H9 (cell line): ENCODE measurements at regions not wholly inside any gene's neighbourhood (a gene's known extent, or its start where the extent isn't known, plus 50 kb on each side); places are given as distances from the start of the nearest gene placed in this dataset.

ENCODE experiments used
- DNase-seq: peaks from one replicate; pipeline ENCODE4 v3.0.0-alpha.2; 2017
- H2AFZ ChIP-seq: one replicate; pipeline ENCODE4 v1.6.1; 2013; ENCODE audit warnings: mild to moderate bottlenecking, low read length, control low read depth, moderate library complexity
- H2AK5ac ChIP-seq: 2 replicates; pipeline ENCODE4 v1.6.1; 2013; ENCODE audit warnings: low read length, control low read depth, mixed read lengths; ENCODE audit not compliant: insufficient read length
- H2BK120ac ChIP-seq: one replicate; pipeline ENCODE4 v1.6.1; 2013; ENCODE audit warnings: low read depth, mild to moderate bottlenecking, low read length, control low read depth, inconsistent platforms; ENCODE audit not compliant: poor library complexity, severe bottlenecking
- H2BK12ac ChIP-seq: 2 replicates; pipeline ENCODE4 v1.6.1; 2013; ENCODE audit warnings: low read length, control low read depth, mixed read lengths, low read depth; ENCODE audit not compliant: insufficient read length
- H2BK15ac ChIP-seq: 2 replicates; pipeline ENCODE4 v1.6.1; 2013; ENCODE audit warnings: low read depth, low read length, control low read depth
- H2BK20ac ChIP-seq: one replicate; pipeline ENCODE4 v1.6.1; 2013; ENCODE audit warnings: low read depth, mild to moderate bottlenecking, low read length, control low read depth, inconsistent platforms; ENCODE audit not compliant: poor library complexity, severe bottlenecking
- H2BK5ac ChIP-seq: 2 replicates; pipeline ENCODE4 v1.6.1; 2013; ENCODE audit warnings: low read length, control low read depth, mixed read lengths; ENCODE audit not compliant: insufficient read length
- H3K14ac ChIP-seq: 2 replicates; pipeline ENCODE4 v1.6.1; 2013; ENCODE audit warnings: low read length, control low read depth; ENCODE audit not compliant: insufficient read depth
- H3K18ac ChIP-seq: 2 replicates; pipeline ENCODE4 v1.6.1; 2013; ENCODE audit warnings: low read depth, mild to moderate bottlenecking, mixed read lengths, low read length, control low read depth; ENCODE audit not compliant: insufficient read length
- H3K23ac ChIP-seq: 2 replicates; pipeline ENCODE4 v1.6.1; 2013; ENCODE audit warnings: low read length, control low read depth, mixed read lengths, low read depth; ENCODE audit not compliant: insufficient read length
- H3K23me2 ChIP-seq: 2 replicates; pipeline ENCODE4 v1.6.1; 2013; ENCODE audit warnings: low read depth, mild to moderate bottlenecking, mixed read lengths, low read length, control low read depth; ENCODE audit not compliant: insufficient read length, poor library complexity, severe bottlenecking
- H3K27ac ChIP-seq: 2 replicates; pipeline ENCODE4 v1.5.1; 2013; ENCODE audit warnings: low read length, control low read depth, mixed read lengths, low read depth; ENCODE audit not compliant: insufficient read length
- H3K27me3 ChIP-seq: 2 replicates; pipeline ENCODE4 v1.6.1; 2013; ENCODE audit warnings: low read length, control low read depth, inconsistent platforms; ENCODE audit not compliant: insufficient read depth
- H3K4ac ChIP-seq: 2 replicates; pipeline ENCODE4 v1.6.1; 2013; ENCODE audit warnings: low read depth, mild to moderate bottlenecking, control low read depth, inconsistent platforms, low read length, moderate library complexity
- H3K4me1 ChIP-seq: 2 replicates; pipeline ENCODE4 v1.6.1; 2013; ENCODE audit warnings: low read length, control low read depth, inconsistent platforms; ENCODE audit not compliant: insufficient read depth
- H3K4me2 ChIP-seq: 2 replicates; pipeline ENCODE4 v1.6.1; 2013; ENCODE audit warnings: low read length, control low read depth, mixed read lengths; ENCODE audit not compliant: insufficient read length, insufficient read depth
- H3K56ac ChIP-seq: 2 replicates; pipeline ENCODE4 v1.6.1; 2013; ENCODE audit warnings: low read depth, mild to moderate bottlenecking, mixed read lengths, low read length, control low read depth; ENCODE audit not compliant: insufficient read length
- H3K79me1 ChIP-seq: 2 replicates; pipeline ENCODE4 v1.6.1; 2013; ENCODE audit warnings: low read depth, mild to moderate bottlenecking, moderate library complexity, low read length, control low read depth, inconsistent platforms; ENCODE audit not compliant: insufficient read depth, poor library complexity, severe bottlenecking
- H3K79me2 ChIP-seq: 2 replicates; pipeline ENCODE4 v1.6.1; 2013; ENCODE audit warnings: low read length, control low read depth, inconsistent platforms; ENCODE audit not compliant: insufficient read depth
- H3K9ac ChIP-seq: 2 replicates; pipeline ENCODE4 v1.6.1; 2013; ENCODE audit warnings: low read length, control low read depth, mixed read lengths; ENCODE audit not compliant: insufficient read length; ENCODE audit errors: extremely low read depth
- H3K9me3 ChIP-seq: one replicate; pipeline ENCODE4 v1.6.1; 2013; ENCODE audit warnings: low read depth, low read length, inconsistent platforms; ENCODE audit not compliant: control insufficient read depth
- H3T11ph ChIP-seq: one replicate; pipeline ENCODE4 v1.6.1; 2013; ENCODE audit warnings: mild to moderate bottlenecking, low read length, control low read depth, inconsistent platforms
- H4K20me1 ChIP-seq: one replicate; pipeline ENCODE4 v1.6.1; 2013; ENCODE audit not compliant: control insufficient read depth, insufficient read length, insufficient read depth
- H4K5ac ChIP-seq: 2 replicates; pipeline ENCODE4 v1.6.1; 2013; ENCODE audit warnings: low read depth, mild to moderate bottlenecking, mixed read lengths, low read length, control low read depth; ENCODE audit not compliant: insufficient read length
- H4K8ac ChIP-seq: replicated peaks from 2 replicates; pipeline ENCODE4 v1.6.1; 2013; ENCODE audit warnings: low read length, control low read depth, mixed read lengths, low read depth; ENCODE audit not compliant: insufficient read length
- H4K91ac ChIP-seq: 2 replicates; pipeline ENCODE4 v1.6.1; 2013; ENCODE audit warnings: low read depth, mild to moderate bottlenecking, moderate library complexity, mixed read lengths, low read length, control low read depth; ENCODE audit not compliant: insufficient read length
- H3K27ac Mint-ChIP-seq, 3 experiments: 2 replicates in 2 of 3; 3 replicates in 1 of 3; pipeline ENCODE4 v1.8.0; 2020 to 2021; ENCODE audit warnings: mixed read lengths in 3 of 3, mild to moderate bottlenecking in 1 of 3, moderate library complexity in 1 of 3
- H3K27me3 Mint-ChIP-seq: 2 replicates; pipeline ENCODE4 v1.8.0; 2021; ENCODE audit warnings: low read depth, mild to moderate bottlenecking, moderate library complexity, mixed read lengths
- H3K36me3 Mint-ChIP-seq, 3 experiments: 2 replicates in 2 of 3; 3 replicates in 1 of 3; pipeline ENCODE4 v1.8.0; 2020 to 2021; ENCODE audit warnings: low read depth in 3 of 3, mixed read lengths in 3 of 3; ENCODE audit not compliant: insufficient read depth in 1 of 3
- H3K4me1 Mint-ChIP-seq, 2 experiments: 2 replicates each; pipeline ENCODE4 v1.8.0; 2020; ENCODE audit warnings: mixed read lengths in 2 of 2
- H3K4me3 Mint-ChIP-seq, 2 experiments: 2 replicates in 1 of 2; 3 replicates in 1 of 2; pipeline ENCODE4 v1.8.0; 2020 to 2021; ENCODE audit warnings: mild to moderate bottlenecking in 2 of 2, mixed read lengths in 2 of 2, moderate library complexity in 1 of 2
- H3K9me3 Mint-ChIP-seq, 2 experiments: 2 replicates in 1 of 2; 3 replicates in 1 of 2; pipeline ENCODE4 v1.8.0; 2020; ENCODE audit warnings: mild to moderate bottlenecking in 2 of 2, mixed read lengths in 2 of 2, moderate library complexity in 1 of 2
- CTCF ChIP-seq: fragments of 200-600 bp; sonication (generic); conservative IDR thresholded peaks from 3 replicates; pipeline ENCODE4 v1.8.0; 2021; ENCODE audit warnings: antibody characterized with exemption, mild to moderate bottlenecking
- whole genome bisulfite sequencing: extraction: QIAGEN DNeasy Blood & Tissue Kit; methylation state at CpG from one replicate; pipeline ENCODE4 v1.1.7; 2013; ENCODE audit warnings: missing lambda C conversion rate, low lambda C conversion rate, mixed read lengths; ENCODE audit not compliant: insufficient read length; ENCODE audit errors: extremely low coverage; 5-methylcytosine and 5-hydroxymethylcytosine counted together

- Histone ChIP-seq H3K23ac (no peak overlapping the region), H3K9ac (no peak overlapping the region), H2BK20ac (no peak overlapping the region), H4K8ac (no peak overlapping the region), H3K79me2 (no peaks in the 10 kb centered on the region), H3K79me1 (no peaks in the 10 kb centered on the region), H3K9me3 (no peaks in the 10 kb centered on the region), H2BK15ac (no peak overlapping the region), H2BK5ac (no peak overlapping the region), H3T11ph (no peak overlapping the region), H3K14ac (no peak overlapping the region), H4K91ac (no peak overlapping the region), H3K4ac (no peak overlapping the region), H4K20me1 (no peaks in the 10 kb centered on the region), H2AFZ (no peak overlapping the region), H2BK12ac (no peak overlapping the region), H3K4me1 (peaks cover 4% of the 10 kb centered on the region; the same call in 1 of the 2 replicates), H2AK5ac (no peak overlapping the region), H4K5ac (no peak overlapping the region), H3K18ac (no peak overlapping the region), H3K27me3 (no peaks in the 10 kb centered on the region; the same call in 1 of the 2 replicates), H3K23me2 (no peaks in the 10 kb centered on the region), H3K56ac (no peak overlapping the region), H3K27ac (no peak overlapping the region), H3K4me2 (no peak overlapping the region), H2BK120ac (no peak overlapping the region)
- no peak for TF ChIP-seq CTCF
- H3K9me3 Mint-ChIP-seq = no peaks in the 10 kb centered on the region; a peak in 1 of 5 replicates
- no CpG with 5 or more reads among the region's 4 CpGs for WGBS
- no peak overlapping the region; a peak in 1 of 7 replicates for H3K27ac Mint-ChIP-seq
- DNase-seq = no peak
- H3K4me1 Mint-ChIP-seq = peaks cover 25 to 26% of the 10 kb centered on the region in 2 experiments
- peaks cover 49% of the 10 kb centered on the region for H3K27me3 Mint-ChIP-seq
- H3K4me3 Mint-ChIP-seq = no peak overlapping the region
- no peaks in the 10 kb centered on the region; a peak in 1 of 7 replicates for H3K36me3 Mint-ChIP-seq
Measured at GRCh38 chr7:132636581-132636980, 60.3 kb upstream of the PLXNA4 start.
